NCI-H1417 (cell line): ENCODE measurements at regions not wholly inside any gene's neighbourhood (a gene's known extent, or its start where the extent isn't known, plus 50 kb on each side); places are given as distances from the start of the nearest gene placed in this dataset.

Source experiments
- DNase-seq, 3 experiments: peaks; one replicate each; lab custom pipeline; 2025; lab: John Stamatoyannopoulos, UW

GRCh38 chr4:11597506-11597905 lies 168.8 kb upstream of the HS3ST1 start:
- DNase-seq, result peak in 2 of 3 experiments; percentile 41 to 84

DNA sequence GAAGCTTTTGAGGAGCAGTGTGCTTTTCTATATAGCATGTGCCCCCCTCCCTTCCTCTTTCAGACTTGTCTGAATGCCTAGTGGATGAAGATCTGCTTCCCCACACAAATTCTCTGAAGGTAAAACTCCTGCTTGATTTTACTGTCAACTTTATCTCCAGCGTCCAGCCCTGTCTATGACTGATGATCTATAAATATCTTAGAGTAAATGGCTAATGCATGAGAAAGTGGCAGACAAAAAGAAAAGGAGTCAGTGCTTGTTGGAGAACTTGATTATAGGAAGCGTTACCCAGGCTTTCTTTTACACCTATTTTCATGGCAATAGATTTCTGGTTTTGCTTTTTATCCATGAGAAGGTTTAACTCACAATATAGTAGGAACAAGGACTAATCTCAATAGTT lies 168.3 kb upstream of the HS3ST1 start:
- no peak for DNase-seq

DNA sequence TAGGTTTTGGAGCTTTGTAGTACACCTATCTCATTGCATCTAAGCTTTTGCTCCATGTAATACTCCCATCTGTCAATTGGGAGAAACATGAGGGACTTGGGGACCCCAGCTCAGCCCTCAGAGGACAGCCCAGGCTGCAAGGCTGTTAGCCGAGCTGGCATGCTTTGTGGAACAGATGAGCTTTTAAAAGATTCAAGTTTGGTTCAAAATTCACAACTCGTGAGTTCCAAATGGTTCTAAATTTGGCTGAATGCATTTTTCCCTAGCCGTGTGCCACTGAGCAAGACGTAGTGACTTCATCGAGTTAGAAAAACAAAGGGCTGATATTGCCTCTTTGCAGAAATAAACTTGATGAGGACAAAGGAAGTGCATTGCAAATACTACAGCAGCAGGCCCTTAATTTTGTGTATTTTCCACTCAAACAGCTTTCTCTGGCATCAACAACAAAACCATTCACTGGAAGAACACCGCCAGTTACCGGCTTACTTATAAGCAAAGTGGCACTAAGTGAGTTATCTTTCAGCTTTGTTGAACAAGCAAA lies 165.0 kb upstream of the HS3ST1 start:
- DNase-seq, result peak in 1 of 3 experiments; percentile 53

DNA sequence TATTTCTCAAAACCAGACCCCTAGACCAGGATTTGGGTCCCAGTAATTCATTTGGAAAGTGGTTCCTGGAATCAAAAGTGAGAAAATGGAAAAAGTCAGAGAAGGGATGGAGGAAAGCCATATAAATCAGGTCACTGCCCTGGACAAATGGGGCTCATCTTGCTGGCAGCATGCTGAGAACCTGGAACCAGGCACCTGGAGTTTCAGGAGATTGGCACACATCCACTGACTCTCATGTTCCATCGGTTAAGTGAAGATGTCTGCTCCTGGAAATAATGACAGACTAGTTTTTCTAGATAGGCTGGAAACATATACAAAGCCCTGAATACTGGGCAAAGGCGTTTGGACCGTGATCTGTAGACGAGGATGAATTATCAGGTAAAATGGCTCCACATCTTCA lies 163.6 kb upstream of the HS3ST1 start:
- DNase-seq, result no peak

DNA sequence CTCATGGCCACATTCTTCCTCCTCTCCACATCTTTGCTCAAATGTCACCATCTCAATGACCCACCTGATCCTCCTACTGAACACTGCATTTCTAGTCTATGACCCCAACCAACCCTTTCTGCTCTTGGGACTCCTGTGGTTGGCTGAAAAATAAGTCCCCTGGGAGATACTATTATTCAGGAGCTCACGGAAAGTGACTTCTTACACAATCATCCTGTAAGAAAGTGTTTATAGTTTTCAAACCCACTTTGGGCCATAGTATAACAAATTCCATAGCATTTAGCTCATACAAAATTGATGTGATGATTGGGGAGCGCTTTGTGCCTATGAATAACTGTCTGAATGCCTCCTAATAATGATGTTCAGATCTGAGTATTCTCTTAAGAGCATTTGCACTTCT lies 161.4 kb upstream of the HS3ST1 start:
- no peak for DNase-seq

DNA sequence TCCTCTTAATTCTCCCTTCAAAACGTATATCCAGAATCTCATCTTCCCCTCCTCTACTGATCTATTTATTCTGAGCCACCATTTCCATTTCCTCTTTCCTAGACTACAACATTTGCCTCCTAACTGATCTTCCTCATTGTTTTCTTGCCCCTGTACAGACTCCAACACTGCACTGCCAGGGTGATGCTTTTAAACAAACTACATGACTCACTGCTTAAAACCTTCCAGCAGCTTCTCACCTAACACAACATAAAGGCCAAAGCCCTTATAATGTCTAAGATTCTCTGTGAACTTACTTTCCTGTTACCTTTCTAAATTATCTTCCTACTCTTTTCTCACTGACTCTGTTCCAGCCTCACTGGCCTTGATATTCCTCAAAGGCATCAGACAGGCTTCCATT lies 161.0 kb upstream of the HS3ST1 start:
- DNase-seq, result no peak

- no peak for DNase-seq
These were observed 159.1 kb upstream of the HS3ST1 start for GRCh38 chr4:11587797-11588196.

GRCh38 chr4:11585506-11585905 lies 156.8 kb upstream of the HS3ST1 start:
- DNase-seq, result peak in 2 of 3 experiments; percentile 32 to 71

DNA sequence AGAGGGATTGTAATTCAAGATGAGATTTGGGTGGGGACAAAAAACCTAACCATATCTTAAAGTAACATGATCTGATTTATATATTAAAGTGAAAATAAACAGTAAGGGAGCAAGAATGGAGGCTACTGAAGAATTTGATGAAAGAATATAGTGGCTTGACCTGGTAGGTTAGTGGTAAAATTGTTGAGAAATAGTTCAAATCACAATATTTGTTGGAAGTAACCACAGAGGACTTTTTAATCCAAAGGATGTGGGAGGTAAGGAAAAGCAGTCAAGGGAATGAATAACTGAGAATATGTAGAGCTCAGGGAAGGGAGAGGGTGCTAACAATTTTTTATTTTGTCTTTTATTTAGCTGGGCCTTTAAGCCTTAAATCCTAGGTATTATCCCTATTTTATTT lies 139.8 kb upstream of the HS3ST1 start:
- no peak for DNase-seq

DNA sequence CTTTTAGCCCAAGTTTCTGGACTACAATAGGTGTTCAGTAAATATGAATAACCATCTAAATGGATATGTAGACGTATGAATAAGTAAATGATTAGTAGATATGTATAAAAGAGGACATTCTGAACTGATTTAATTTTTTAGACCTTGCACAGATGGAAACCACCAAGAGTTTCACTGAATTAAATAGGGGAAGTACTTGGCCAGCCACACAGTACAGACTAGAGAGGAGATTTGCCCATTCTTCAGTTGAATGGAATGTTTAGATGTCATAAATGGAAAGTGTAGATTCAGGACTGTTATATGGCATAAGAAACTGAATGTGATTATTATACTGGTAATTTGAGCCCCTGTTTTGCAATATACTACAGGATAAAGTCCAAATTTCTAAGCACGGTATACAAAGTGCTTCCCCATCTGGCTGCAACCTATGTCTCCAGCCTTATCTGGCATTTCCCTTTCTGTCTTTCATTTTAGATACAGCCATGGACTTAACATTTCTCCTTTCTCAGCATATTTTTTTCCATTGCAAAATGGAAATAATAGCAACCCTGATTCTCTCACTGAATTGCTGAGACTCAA lies 137.8 kb upstream of the HS3ST1 start:
- DNase-seq, result no peak

DNA sequence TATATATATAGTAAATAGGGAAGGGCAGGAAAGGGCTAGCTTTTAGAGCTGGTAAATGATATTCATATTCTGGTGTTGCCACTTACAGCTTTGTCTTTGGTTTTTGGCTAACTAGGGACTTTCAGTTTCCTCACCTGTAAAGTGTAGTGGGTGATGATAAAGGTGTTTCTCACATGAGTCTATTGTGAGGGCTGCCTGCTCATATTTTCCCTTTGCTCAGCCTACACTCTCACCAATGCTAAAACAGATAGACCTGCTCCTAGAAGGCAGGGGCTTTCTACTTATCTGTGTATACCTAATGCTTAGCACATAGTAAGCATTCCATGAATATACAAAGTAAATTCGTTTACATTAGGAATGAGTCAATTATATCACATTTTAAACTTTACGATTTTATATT lies 137.2 kb upstream of the HS3ST1 start:
- DNase-seq, result no peak

DNA sequence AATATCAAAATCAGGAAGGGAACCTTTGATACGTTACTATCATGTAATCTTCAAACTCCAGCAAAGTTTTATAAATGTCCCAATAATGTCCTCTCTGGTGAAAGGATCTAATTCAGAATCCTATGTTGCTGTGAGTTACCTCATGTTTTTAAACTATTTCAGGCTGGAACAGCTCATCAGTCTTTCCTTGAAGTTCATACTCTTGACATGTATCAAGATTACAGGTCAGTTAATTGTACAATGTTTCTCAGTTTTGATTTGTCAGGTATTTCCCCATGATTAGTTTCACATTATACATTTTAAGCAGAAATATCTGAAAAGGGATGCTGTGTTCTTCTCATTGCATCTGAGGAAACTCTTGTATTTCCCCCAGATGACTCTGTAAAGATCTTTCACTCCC lies 136.5 kb upstream of the HS3ST1 start:
- no peak for DNase-seq

- DNase-seq, result peak; percentile 11 to 73 (median 25)
These were observed 135.3 kb upstream of the HS3ST1 start for GRCh38 chr4:11564021-11564420.

DNA sequence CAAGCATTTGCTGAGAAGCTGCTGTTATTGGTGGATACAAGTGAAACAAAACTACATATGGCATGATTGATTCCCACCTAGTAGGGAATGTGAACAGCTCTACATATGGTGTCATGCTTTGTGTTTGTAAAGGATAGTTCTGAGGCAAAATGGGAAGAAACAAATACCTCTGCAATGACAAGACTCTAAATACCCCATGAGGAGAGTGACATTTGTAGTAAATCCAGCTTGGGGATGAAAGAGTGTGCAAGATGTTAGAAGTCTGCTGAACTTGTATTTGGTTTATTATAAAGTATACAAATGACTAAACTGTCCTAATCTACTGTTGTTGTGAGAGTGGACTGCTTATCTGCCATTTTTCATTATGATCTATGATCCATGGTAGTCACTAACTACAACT lies 120.8 kb upstream of the HS3ST1 start:
- no peak for DNase-seq

- no peak for DNase-seq
These were observed 119.9 kb upstream of the HS3ST1 start for GRCh38 chr4:11548597-11549082.

DNA sequence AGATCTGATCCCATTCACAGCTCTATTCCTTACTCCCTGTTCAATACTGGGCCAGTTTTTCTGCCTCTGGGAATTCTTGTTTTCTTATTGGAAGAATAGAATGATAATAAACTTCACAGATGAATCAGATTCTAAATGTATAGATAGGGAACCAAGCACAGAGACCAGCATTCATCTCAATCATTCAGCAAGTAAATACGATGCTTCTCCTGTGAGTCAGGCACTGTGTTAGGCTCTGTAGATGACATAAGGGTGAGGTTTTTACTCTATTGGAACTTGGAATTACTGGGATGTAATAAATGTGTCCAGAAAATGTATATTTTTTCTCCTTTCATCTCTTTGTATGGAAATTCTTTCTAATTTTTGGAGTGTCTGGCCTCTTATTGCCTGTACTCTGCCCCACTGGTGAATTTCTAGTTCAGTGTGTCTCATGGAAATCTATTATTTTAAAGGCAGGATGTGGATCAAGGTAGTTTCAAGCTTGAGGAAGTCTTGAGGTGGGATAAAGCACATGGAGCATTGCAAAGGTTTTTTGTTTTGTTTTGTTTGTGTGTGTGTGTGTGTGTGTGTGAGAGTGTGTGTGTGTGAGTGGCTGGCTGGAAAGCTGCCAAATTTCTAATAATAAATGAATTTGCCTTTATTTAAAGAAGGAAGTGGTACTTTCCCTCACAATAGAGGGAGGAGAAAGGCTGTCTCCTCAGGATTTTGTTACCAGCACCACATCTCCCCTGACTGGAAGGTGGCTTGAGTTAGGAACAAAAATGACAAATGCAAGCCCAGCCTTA lies 117.9 kb upstream of the HS3ST1 start:
- DNase-seq, result peak in 1 of 3 experiments; percentile 13

DNA sequence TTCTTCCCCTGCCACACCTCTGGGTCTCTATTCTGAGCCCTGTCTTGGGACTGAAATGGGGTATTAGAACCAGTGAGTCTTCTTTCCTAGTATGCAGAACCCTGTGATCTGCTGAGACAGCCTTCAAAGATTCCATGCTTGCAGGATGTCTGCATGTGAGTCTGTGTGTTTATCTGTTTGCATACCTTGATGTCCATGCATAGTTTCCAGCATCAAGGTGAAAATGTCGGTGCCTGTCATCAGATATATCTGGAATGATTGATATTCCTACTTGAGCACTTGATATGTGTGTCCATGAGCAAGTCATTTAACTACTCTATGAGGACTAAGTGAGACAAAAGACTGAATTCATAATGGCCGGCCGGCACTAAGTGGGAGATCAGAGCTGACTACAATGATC lies 117.0 kb upstream of the HS3ST1 start:
- DNase-seq, result no peak

DNA sequence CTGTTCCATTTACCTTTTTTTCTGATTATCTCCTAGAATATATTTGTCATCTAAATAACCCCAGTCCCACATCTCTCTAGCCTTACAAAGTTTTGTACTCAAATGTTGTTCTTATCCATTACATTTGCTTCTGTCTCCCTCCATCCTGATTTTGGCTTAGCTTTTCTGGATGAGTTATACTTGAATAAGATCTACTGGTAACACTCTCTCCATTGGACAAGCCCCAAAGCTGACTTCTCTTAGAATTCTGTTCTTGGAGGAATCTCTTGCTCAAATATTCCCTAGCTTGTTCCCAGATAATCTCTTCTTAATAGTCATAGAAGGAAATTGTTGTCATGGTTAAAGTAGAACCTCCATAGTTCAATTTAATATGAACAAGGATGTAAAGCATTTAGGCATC lies 115.5 kb upstream of the HS3ST1 start:
- no peak for DNase-seq

DNA sequence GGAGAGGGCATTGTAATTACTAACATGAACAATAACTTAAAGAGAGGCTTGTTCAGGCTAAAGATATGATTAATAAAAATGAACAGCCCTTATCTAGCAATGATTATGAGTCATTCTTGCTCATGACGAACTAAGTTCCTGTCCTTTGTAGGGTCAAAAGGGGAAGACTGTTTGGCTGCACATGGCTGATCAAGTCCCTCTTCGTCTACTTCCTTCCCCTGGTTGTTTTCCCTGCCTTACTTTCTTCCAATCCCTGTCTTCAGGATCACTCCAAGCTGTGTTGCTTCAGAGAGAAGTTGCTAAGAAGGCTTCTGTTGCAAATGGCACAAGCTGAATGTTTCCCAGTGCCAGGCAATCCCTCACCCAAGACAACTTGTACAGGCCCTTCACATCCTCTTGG lies 115.0 kb upstream of the HS3ST1 start:
- DNase-seq, result no peak

- peak in 1 of 3 experiments; percentile 46 for DNase-seq
These were observed 114.3 kb upstream of the HS3ST1 start for GRCh38 chr4:11542952-11543351.

DNA sequence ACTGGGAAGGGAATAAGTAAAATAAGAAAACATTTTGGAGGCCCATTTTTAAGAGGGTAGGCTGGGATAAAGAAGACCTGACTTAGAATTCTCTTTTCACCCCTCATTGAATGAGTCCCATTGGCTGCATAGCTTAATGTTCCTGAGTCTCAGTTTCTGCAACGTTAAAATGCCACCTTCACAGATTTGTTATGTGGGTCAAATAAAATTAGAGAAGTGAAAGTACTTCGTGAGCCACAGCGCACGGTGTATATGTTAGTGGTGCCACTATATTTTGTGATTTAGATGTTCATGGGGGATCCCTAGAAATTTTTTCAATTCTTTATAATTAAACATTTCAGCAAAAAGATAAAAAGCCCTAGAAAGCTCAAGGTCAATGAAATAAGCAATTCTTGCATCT lies 109.2 kb upstream of the HS3ST1 start:
- no peak for DNase-seq

DNA sequence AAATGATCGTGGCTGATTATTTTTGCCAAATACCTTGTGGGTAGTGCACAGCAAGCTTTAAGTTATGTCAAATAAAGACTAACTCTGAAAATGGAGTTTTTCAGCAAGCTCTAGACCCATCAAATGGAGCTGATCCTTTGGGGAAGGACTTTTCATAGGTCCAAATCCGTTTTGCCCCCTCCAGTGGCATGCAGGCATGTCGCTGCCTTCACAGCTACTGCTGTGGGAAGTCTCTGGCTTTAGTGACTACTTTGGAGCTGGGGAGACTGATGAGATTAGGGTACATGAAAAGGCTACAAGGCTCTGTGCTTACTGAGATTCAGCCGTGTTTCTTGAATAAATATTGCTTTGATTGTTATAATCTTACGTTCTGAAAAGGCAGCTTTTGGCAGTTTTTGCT lies 106.6 kb upstream of the HS3ST1 start:
- no peak for DNase-seq

GRCh38 chr4:11534623-11535302 lies 106.1 kb upstream of the HS3ST1 start:
- no peak for DNase-seq
